ENCODE measurements at regions not wholly inside any gene's neighbourhood (a gene's known extent, or its start where the extent isn't known, plus 50 kb on each side); places are given as distances from the start of the nearest gene placed in this dataset.

DNA sequence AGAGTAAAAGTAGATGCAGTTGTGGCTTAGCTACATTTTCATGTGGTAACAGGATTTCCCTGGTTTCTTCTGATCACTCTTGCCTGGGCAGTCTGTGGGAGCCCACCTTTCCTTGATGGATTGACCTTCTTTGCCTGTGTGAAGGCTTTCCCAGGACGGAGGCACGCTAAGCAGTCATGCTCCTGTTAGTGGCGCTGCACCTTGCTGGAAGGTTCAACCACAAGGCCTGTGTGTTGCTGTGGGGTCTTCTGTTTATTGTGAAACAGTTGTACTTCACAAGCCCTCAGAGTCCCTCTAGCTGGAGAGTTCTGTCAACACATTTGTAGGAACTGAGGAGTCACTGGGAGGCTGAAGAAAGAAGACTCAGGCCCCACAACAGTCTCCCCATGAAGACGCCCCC, 402.0 kb downstream of the IRX1 start:
- no peak overlapping the region for H2BK15ac ChIP-seq (ENCODE audit: low read depth, low read length)
- H4K91ac ChIP-seq (ENCODE audit: insufficient read length, low read depth, low read length), result no peak overlapping the region
- no peak overlapping the region for H2AFZ ChIP-seq (ENCODE audit: low read length)
- TF ChIP-seq, protein P1, sequence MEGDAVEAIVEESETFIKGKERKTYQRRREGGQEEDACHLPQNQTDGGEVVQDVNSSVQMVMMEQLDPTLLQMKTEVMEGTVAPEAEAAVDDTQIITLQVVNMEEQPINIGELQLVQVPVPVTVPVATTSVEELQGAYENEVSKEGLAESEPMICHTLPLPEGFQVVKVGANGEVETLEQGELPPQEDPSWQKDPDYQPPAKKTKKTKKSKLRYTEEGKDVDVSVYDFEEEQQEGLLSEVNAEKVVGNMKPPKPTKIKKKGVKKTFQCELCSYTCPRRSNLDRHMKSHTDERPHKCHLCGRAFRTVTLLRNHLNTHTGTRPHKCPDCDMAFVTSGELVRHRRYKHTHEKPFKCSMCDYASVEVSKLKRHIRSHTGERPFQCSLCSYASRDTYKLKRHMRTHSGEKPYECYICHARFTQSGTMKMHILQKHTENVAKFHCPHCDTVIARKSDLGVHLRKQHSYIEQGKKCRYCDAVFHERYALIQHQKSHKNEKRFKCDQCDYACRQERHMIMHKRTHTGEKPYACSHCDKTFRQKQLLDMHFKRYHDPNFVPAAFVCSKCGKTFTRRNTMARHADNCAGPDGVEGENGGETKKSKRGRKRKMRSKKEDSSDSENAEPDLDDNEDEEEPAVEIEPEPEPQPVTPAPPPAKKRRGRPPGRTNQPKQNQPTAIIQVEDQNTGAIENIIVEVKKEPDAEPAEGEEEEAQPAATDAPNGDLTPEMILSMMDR (conservative IDR thresholded peaks at IDR 0.05), result no peak
- no peak overlapping the region for H3T11ph ChIP-seq (ENCODE audit: low read length)
- H3K79me2 ChIP-seq (ENCODE audit: insufficient read depth, low read length), result no peaks in the 10 kb centered on the region
- no peak overlapping the region for H2BK20ac ChIP-seq (ENCODE audit: low read depth, low read length, poor library complexity, severe bottlenecking)
- DNase-seq, result no peak
- no peak overlapping the region for H3K18ac ChIP-seq (ENCODE audit: insufficient read length, low read depth, low read length)
- Mint-ChIP-seq H3K27me3 (ENCODE audit: low read depth) (peaks cover 6% of the 10 kb centered on the region), H3K4me1 (no peaks in the 10 kb centered on the region), H3K4me3 (no peak overlapping the region), H3K9me3 (peaks cover 0 to 2% of the 10 kb centered on the region in 2 experiments; a peak in 2 of 5 replicates), H3K36me3 (ENCODE audit: insufficient read depth in 1 of 3, low read depth in 3 of 3) (0 out of 7 replicates have a peak, but pooled peaks cover 0 to 2% (median 0%) of the 10 kb centered on the region in 3 experiments), H3K27ac (no peak overlapping the region)
- H4K5ac ChIP-seq (ENCODE audit: insufficient read length, low read depth, low read length), result no peak overlapping the region
- no peak overlapping the region for H3K9ac ChIP-seq (ENCODE audit: extremely low read depth, insufficient read length, low read length)
- no peaks in the 10 kb centered on the region for H3K27me3 ChIP-seq (ENCODE audit: insufficient read depth, low read length)
- H3K4me2 ChIP-seq (ENCODE audit: insufficient read depth, insufficient read length, low read length), result no peak overlapping the region
- H4K8ac ChIP-seq (replicated peaks; ENCODE audit: insufficient read length, low read depth, low read length), result no peak overlapping the region
- H2AK5ac ChIP-seq (ENCODE audit: insufficient read length, low read length), result no peak overlapping the region
- no peak overlapping the region for H2BK12ac ChIP-seq (ENCODE audit: insufficient read length, low read depth, low read length)
- H3K79me1 ChIP-seq (ENCODE audit: insufficient read depth, low read depth, low read length, poor library complexity, severe bottlenecking), result no peaks in the 10 kb centered on the region
- H2BK120ac ChIP-seq (ENCODE audit: low read depth, low read length, poor library complexity, severe bottlenecking), result no peak overlapping the region
- H3K56ac ChIP-seq (ENCODE audit: insufficient read length, low read depth, low read length), result no peak overlapping the region
- H2BK5ac ChIP-seq (ENCODE audit: insufficient read length, low read length), result no peak overlapping the region
- no peak overlapping the region for H3K4ac ChIP-seq (ENCODE audit: low read depth, low read length)
- no peaks in the 10 kb centered on the region for H3K4me1 ChIP-seq (ENCODE audit: insufficient read depth, low read length)
- no peak overlapping the region for H3K27ac ChIP-seq (ENCODE audit: insufficient read length, low read depth, low read length)
- no peaks in the 10 kb centered on the region for H4K20me1 ChIP-seq (ENCODE audit: control insufficient read depth, insufficient read depth, insufficient read length)
- H3K9me3 ChIP-seq (ENCODE audit: control insufficient read depth, low read depth, low read length), result no peaks in the 10 kb centered on the region
- no peaks in the 10 kb centered on the region for H3K23me2 ChIP-seq (ENCODE audit: insufficient read length, low read depth, low read length, poor library complexity, severe bottlenecking)
- WGBS (ENCODE audit: extremely low coverage, insufficient read length, low lambda C conversion rate), result no CpG with 5 or more reads among the region's 4 CpGs
- no peak overlapping the region for H3K14ac ChIP-seq (ENCODE audit: insufficient read depth, low read length)
- H3K23ac ChIP-seq (ENCODE audit: insufficient read length, low read depth, low read length), result no peak overlapping the region

All from H9 (cell line).